ENCODE measurements at regions not wholly inside any gene's neighbourhood (a gene's known extent, or its start where the extent isn't known, plus 50 kb on each side); places are given as distances from the start of the nearest gene placed in this dataset.

DNA sequence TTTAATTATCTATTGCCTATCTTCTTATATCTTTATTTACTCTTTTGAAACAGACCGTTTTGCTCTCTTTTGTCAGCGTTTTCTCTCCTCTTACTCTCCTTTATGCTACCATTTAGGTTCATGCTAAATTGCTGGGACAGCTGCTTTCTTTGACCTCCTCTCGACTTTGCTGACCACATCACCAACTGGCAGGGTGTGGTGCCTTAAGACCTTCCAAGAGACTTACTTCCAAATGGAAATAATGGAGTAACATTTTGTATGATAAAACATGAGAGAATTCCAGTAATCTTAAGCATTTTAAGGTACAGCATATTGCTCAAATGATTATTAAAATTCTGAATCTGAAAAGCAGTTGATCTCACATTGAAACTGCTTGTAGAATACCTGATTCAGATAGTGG lies 71.5 kb upstream of the MEF2C start:
- POLR2A ChIA-PET (ENCODE audit: partially characterized antibody): interaction anchor here (1.3 kb wide), 1 partner anchor 10 kb away, joined by 4 read pairs; no protein-coding TSS in a partner anchor
- H3K4me2 ChIP-seq (ENCODE audit: insufficient read depth in 1 of 2, low read depth in 2 of 2, low read length in 2 of 2): no peak overlapping the region; a peak in 1 of 4 replicates
- H3K9ac ChIP-seq (replicated peaks in 1 of 4; ENCODE audit: extremely low read depth in 1 of 4, low read depth in 3 of 4, low read length in 3 of 4): no peak overlapping the region
- H4K5ac ChIP-seq (ENCODE audit: insufficient read length, low read depth, low read length): no peak overlapping the region
- H2AK5ac ChIP-seq (ENCODE audit: low read depth, low read length): no peak overlapping the region
- CTCF ChIA-PET (ENCODE audit: partially characterized antibody): interaction anchor here (1.3 kb wide), 1 partner anchor 10 kb away, joined by 4 read pairs; no protein-coding TSS in a partner anchor
- no peak overlapping the region for H3K27ac ChIP-seq (ENCODE audit: low read depth, low read length)
- no peak overlapping the region for H3K18ac ChIP-seq (ENCODE audit: extremely low read depth, low read length)
- H3K4ac ChIP-seq (replicated peaks; ENCODE audit: insufficient read length, low read depth, low read length): no peak overlapping the region
- no peaks in the 10 kb centered on the region for H3K79me2 ChIP-seq (ENCODE audit: control insufficient read depth in 1 of 2, insufficient read depth in 2 of 2, low read length in 2 of 2)
- no peak overlapping the region for H3K4me3 ChIP-seq (ENCODE audit: extremely low read depth in 1 of 4, insufficient read depth in 2 of 4, low read depth in 3 of 4, low read length in 4 of 4)
- 84% methylated on average over 3 of the region's 3 CpGs; no CpG with 5 or more reads in 1 of the 2 experiments for WGBS, 2 experiments (ENCODE audit: extremely low coverage in 1 of 2, insufficient coverage in 1 of 2, insufficient read length in 1 of 2, insufficient replicate concordance in 2 of 2, low coverage in 1 of 2, low lambda C conversion rate in 2 of 2, missing lambda C conversion rate in 1 of 2)
- no peaks in the 10 kb centered on the region for H3K36me3 ChIP-seq (ENCODE audit: control insufficient read depth in 2 of 4, insufficient read depth in 4 of 4, low read length in 3 of 4)
- DNase-seq (ENCODE audit: low read depth in 1 of 2, low spot score in 2 of 2): no peak
- no peak overlapping the region for H4K8ac ChIP-seq (ENCODE audit: extremely low read depth, insufficient read depth, low read length)
- no peaks in the 10 kb centered on the region for H3K9me3 ChIP-seq (ENCODE audit: insufficient read depth in 2 of 2, low read depth in 1 of 2, low read length in 1 of 2)
- no peaks in the 10 kb centered on the region for H3K79me1 ChIP-seq (ENCODE audit: low read depth, low read length)
- H2BK20ac ChIP-seq (ENCODE audit: low read length): no peak overlapping the region
- no peak overlapping the region for H3K56ac ChIP-seq (replicated peaks; ENCODE audit: insufficient read length, low read depth, low read length)
- no peak for FAIRE-seq
- no peak overlapping the region for H2BK12ac ChIP-seq (ENCODE audit: low read depth, low read length)
- no peak overlapping the region for H2BK15ac ChIP-seq (ENCODE audit: low read length)
- no peaks in the 10 kb centered on the region for H3K23me2 ChIP-seq (ENCODE audit: low read depth, low read length)
- H3K23ac ChIP-seq (ENCODE audit: insufficient read length): no peak overlapping the region
- no peaks in the 10 kb centered on the region for H3K27me3 ChIP-seq (replicated peaks in 1 of 4; ENCODE audit: control insufficient read depth in 3 of 4, extremely low read depth in 1 of 4, insufficient read depth in 3 of 4, low read length in 3 of 4)
- H4K20me1 ChIP-seq (replicated peaks in 1 of 2; ENCODE audit: control insufficient read depth in 1 of 2, insufficient read depth in 2 of 2, low read length in 2 of 2): no peaks in the 10 kb centered on the region
- H3K14ac ChIP-seq (ENCODE audit: insufficient read length): no peak overlapping the region
- no peak overlapping the region for H2BK5ac ChIP-seq (ENCODE audit: low read depth, low read length)
- H2BK120ac ChIP-seq (replicated peaks; ENCODE audit: low read depth, low read length): no peak overlapping the region
- no peak overlapping the region for H4K91ac ChIP-seq (replicated peaks; ENCODE audit: insufficient read length, low read length)
- H3K4me1 ChIP-seq (replicated peaks in 1 of 4; ENCODE audit: control insufficient read depth in 3 of 4, insufficient read depth in 4 of 4, low read length in 3 of 4): peaks cover 2 to 8% (median 4%) of the 10 kb centered on the region in 4 experiments; a peak in 5 of 7 replicates
- H2AFZ ChIP-seq (ENCODE audit: low read length): no peak overlapping the region
